Esophagus muscularis mucosa (tissue), 4 donors: ENCODE measurements at regions not wholly inside any gene's neighbourhood (a gene's known extent, or its start where the extent isn't known, plus 50 kb on each side); places are given as distances from the start of the nearest gene placed in this dataset.

Experiments
- CTCF ChIP-seq, 3 experiments: fragments of 200-600 bp in 2 of 3; fragments of 450-650 bp in 1 of 3; sonication (generic) in 2 of 3; IDR thresholded peaks; one replicate each; pipeline ENCODE4 v1.5.1; 2017 to 2019; ENCODE audit warnings: antibody characterized with exemption in 3 of 3, mild to moderate bottlenecking in 2 of 3, moderate library complexity in 1 of 3
- EP300 ChIP-seq: sonication (generic); formaldehyde crosslinking; IDR thresholded peaks from one replicate; pipeline ENCODE4 v1.6.1; 2017; ENCODE audit warnings: antibody characterized with exemption
- POLR2A ChIP-seq: fragments of 450-650 bp; IDR thresholded peaks from one replicate; pipeline ENCODE4 v1.6.1; 2017; ENCODE audit warnings: antibody characterized with exemption, moderate library complexity, mild to moderate bottlenecking, low read depth

GRCh38 chr19:30268601-30269000, 103.6 kb upstream of the ZNF536 start:
- TF ChIP-seq POLR2A (no peak), CTCF (IDR thresholded peaks at IDR 0.05) (no peak), EP300 (no peak)
